WI38 (cell line): ENCODE measurements at regions not wholly inside any gene's neighbourhood (a gene's known extent, or its start where the extent isn't known, plus 50 kb on each side); places are given as distances from the start of the nearest gene placed in this dataset.

Source experiments
- H3K4me3 ChIP-seq: 2 replicates; pipeline ENCODE4 v1.5.1; 2011; ENCODE audit warnings: low read depth, mild to moderate bottlenecking, control low read depth, low read length
- TF ChIP-seq, protein P1 (sequence below): IDR thresholded peaks from 2 replicates; pipeline ENCODE4 v1.5.1; 2012; ENCODE audit warnings: low read depth, mild to moderate bottlenecking, control low read depth, low read length

DNA sequence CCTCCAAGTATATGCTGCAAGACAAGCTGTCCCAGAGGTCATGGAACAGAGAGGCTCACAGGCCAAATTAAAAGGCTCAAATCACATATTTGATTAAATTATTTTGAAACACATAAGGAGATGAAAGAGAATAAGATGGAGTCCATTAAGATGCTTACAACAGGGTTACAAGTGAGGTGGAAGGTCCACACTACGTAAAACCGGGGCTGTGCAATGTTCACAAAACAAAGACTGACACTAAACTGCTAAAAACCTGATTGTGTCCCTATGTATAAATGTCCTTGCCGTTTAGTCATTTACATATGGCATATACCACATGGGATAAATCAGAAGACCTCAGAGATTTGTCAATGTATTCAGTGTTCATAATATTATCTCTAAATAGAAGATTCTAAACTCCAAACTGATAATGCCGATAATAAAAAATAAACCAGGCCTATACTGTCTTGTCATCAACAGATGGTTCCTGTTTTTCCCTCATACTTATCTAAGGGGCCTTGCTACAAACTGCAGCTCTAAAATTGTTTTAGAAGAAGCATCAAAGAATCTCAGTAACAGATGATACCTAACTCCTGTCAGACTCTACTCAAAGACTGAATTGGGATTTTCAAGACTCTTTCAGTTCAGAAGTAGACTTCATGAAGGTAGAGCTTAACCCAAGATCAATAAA, 51.8 kb upstream of the RIPOR2 start:
- no peak overlapping the region for H3K4me3 ChIP-seq
- TF ChIP-seq, protein P1, sequence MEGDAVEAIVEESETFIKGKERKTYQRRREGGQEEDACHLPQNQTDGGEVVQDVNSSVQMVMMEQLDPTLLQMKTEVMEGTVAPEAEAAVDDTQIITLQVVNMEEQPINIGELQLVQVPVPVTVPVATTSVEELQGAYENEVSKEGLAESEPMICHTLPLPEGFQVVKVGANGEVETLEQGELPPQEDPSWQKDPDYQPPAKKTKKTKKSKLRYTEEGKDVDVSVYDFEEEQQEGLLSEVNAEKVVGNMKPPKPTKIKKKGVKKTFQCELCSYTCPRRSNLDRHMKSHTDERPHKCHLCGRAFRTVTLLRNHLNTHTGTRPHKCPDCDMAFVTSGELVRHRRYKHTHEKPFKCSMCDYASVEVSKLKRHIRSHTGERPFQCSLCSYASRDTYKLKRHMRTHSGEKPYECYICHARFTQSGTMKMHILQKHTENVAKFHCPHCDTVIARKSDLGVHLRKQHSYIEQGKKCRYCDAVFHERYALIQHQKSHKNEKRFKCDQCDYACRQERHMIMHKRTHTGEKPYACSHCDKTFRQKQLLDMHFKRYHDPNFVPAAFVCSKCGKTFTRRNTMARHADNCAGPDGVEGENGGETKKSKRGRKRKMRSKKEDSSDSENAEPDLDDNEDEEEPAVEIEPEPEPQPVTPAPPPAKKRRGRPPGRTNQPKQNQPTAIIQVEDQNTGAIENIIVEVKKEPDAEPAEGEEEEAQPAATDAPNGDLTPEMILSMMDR: no peak

GRCh38 chr6:24988562-24988961, 52.8 kb upstream of the RIPOR2 start:
- H3K4me3 ChIP-seq: no peak overlapping the region
- TF ChIP-seq, protein P1: no peak

DNA sequence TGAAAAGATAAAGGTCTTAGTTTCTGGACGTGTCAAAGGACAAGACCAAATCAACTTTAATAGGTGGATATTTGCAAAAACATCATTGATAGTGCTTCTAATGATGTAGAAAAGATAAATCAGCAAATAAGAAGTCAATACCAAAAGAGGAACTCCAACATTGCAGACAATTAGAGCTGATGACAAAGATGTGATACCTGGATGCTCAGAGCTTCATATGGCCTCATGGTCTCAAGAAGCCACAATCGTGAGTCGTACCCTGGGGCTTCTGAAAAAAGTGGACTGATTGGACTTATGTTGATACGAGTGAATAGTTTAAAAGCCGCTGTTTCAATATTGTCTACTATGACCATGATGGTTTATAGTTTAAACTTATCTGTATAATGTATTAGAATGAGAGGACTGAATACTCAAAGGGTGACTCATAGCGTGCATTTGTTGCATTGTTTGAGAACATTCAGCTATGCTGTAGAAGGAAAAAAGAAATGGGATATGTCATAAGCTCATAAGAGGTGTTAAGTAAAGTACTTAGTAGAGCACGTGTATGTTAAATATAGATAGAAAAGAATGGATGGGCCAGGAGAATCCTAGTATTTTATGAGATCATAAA, 54.6 kb upstream of the RIPOR2 start:
- H3K4me3 ChIP-seq: no peak overlapping the region
- TF ChIP-seq, protein P1: no peak

DNA sequence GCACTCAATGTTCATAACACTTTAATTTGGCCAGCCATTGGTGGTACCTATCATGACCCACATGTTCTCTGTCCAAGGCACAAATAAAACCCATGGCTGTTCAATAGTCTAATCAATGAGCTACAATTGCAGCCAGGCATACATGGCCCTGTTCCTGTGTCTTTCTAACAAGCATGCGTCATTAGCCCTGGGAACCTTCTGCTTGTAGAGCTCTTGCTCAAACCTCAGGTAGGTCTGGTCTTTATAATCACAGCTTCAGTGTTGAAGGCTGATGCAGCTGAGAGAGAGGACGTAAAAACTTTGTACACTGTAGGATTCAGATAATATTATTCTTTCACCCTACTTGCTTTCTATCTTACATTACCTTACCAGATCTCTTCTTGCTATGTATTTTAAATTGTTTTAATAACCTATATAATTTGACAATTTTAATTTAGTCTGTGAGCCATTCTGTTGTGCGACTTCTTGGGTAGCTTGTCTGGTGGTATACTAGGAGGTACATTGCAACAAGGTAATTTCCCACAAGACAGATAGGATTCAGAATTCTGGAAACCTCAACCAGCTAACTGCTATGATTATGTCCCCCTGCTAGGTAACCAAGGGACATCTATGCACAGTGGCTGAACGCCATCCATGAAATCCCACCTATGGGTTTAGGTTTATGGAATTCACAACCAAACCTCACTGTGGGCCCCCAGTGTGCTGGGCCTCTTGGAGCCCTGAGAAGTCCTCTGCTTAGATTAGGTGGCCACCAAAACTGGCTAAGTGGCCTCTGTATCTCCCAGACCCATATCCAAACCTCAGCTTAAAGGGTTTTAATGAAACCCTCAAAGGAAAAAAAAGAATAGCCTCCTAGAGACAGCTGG, 55.4 kb upstream of the RIPOR2 start:
- no peak overlapping the region for H3K4me3 ChIP-seq

DNA sequence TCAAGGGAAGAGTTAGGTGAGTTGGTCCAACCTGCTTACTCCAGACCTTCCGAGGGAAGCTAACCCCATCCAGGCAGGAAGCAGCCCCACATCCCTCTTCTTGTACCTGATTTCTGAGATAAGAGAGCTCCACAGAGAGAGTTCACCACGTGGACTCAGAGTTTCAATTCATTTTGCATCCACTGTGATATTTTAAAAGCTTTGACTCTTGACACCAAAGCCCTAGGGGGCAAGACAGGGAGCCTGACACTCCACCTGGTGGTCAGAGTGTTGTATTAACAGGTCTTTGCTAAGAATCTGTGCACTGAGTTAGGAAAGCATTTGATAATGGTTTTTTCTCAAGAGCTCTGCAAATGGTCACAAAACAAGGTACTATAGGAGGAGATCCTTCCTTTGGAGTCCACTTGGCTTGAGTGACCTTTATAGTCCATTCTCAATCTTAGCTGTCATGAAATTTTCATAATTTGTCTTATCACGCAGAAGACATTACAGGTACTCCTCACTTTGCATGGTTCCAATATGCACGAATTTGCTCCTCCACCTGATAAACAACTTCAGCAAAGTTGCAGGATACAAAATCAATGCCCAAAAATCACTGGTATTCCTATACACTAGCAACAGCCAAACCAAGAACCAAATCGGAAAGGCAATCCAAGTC, 56.2 kb upstream of the RIPOR2 start:
- TF ChIP-seq, protein P1: peak; percentile 52; the same call in 1 of the 2 replicates
- no peak overlapping the region for H3K4me3 ChIP-seq

More for the DNA sequence above, 55.4 kb upstream of the RIPOR2 start:
- TF ChIP-seq, protein P1: no peak

- no peak overlapping the region for H3K4me3 ChIP-seq
- TF ChIP-seq, protein P1: no peak
These were observed 59.1 kb upstream of the RIPOR2 start for GRCh38 chr6:24994812-24995211.
